ENCODE measurements at regions not wholly inside any gene's neighbourhood (a gene's known extent, or its start where the extent isn't known, plus 50 kb on each side); places are given as distances from the start of the nearest gene placed in this dataset. TPM values are rescaled to one million over a fixed set of nuclear protein-coding genes. Genes with fewer than 3 reads are reported as not detected.

DNA sequence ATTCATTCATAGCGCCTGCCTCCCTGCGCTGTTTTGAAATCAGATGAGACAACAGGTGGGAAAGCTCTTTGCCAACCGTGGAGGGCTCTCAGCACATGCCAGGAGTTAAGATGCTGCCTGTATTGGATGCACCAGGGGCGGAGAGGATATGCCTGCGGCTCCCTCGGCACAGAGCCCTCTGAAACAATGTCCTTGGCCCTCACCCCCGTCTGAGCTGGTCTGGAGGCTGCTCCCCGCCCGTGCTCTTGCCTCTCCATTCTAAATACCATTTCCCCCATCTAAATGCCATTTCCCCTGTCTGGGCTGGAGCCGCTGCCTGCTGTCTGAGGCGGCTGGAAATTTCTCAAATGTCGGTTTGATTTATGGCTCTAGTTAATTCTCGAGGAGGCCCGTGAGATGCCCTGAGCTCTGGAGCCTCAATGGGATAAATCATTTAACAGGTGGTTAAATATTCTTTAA, 50.8 kb upstream of the MLN start:
- TF ChIP-seq, protein P1, sequence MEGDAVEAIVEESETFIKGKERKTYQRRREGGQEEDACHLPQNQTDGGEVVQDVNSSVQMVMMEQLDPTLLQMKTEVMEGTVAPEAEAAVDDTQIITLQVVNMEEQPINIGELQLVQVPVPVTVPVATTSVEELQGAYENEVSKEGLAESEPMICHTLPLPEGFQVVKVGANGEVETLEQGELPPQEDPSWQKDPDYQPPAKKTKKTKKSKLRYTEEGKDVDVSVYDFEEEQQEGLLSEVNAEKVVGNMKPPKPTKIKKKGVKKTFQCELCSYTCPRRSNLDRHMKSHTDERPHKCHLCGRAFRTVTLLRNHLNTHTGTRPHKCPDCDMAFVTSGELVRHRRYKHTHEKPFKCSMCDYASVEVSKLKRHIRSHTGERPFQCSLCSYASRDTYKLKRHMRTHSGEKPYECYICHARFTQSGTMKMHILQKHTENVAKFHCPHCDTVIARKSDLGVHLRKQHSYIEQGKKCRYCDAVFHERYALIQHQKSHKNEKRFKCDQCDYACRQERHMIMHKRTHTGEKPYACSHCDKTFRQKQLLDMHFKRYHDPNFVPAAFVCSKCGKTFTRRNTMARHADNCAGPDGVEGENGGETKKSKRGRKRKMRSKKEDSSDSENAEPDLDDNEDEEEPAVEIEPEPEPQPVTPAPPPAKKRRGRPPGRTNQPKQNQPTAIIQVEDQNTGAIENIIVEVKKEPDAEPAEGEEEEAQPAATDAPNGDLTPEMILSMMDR (IDR thresholded peaks at IDR 0.05; ENCODE audit: unreplicated experiment) = no peak
- H3K27ac Mint-ChIP-seq = peak overlapping the region; percentile 1
- peaks cover 13% of the 10 kb centered on the region for H3K4me1 Mint-ChIP-seq (ENCODE audit: low read depth)
- no peaks in the 10 kb centered on the region for H3K9me3 Mint-ChIP-seq (ENCODE audit: low read depth)
- no peak for DNase-seq (ENCODE audit: low spot score, unreplicated experiment)
- peaks cover 12% of the 10 kb centered on the region for H3K27me3 Mint-ChIP-seq
- no peak overlapping the region for H3K4me3 Mint-ChIP-seq (ENCODE audit: low read depth)
- no peaks in the 10 kb centered on the region for H3K36me3 Mint-ChIP-seq (ENCODE audit: insufficient read depth)

DNA sequence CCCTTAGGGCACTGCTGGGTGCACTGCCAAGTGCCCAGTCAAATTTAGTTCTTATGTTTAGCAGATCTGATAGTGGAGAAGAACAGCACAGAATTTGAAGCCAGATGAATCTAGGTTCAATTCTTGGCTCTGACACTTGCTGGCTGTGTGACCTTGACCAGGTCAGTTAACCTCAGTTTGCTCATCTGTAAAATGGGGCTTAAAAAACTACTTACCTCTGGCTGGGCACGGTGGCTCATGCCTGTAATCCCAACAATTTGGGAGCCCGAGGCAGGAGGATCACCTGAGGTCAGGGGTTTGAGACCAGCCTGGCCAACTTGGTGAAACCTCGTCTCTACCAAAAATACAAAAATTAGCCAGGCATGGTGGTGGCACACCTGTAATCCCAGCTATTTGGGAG, 49.9 kb upstream of the MLN start:
- Mint-ChIP-seq H3K36me3 (ENCODE audit: insufficient read depth) (no peaks in the 10 kb centered on the region), H3K4me1 (ENCODE audit: low read depth) (peaks cover 13% of the 10 kb centered on the region), H3K4me3 (ENCODE audit: low read depth) (no peak overlapping the region), H3K9me3 (ENCODE audit: low read depth) (no peaks in the 10 kb centered on the region), H3K27ac (no peak overlapping the region), H3K27me3 (peaks cover 12% of the 10 kb centered on the region)
- TF ChIP-seq, protein P1 (IDR thresholded peaks at IDR 0.05; ENCODE audit: unreplicated experiment) = no peak
- DNase-seq (ENCODE audit: low spot score, unreplicated experiment) = no peak

Small RNAs in the stretch of these regions (microRNA-seq; reads per million reads assigned to microRNA genes)
- not detected for gene MIR7159 (ENCODE audit: borderline number of aligned reads, unreplicated experiment)
